ENCODE measurements at regions not wholly inside any gene's neighbourhood (a gene's known extent, or its start where the extent isn't known, plus 50 kb on each side); places are given as distances from the start of the nearest gene placed in this dataset.

- POLR2A ChIA-PET, result no interaction called here
- Histone ChIP-seq H3K36me3 (ENCODE audit: control insufficient read depth in 2 of 2, insufficient read depth in 1 of 2, low read length in 2 of 2) (no peaks in the 10 kb centered on the region), H3K4me3 (ENCODE audit: low read depth, low read length) (no peak overlapping the region), H3K9me3 (ENCODE audit: control insufficient read depth, insufficient read depth, low read depth, low read length) (no peaks in the 10 kb centered on the region), H3K27ac (ENCODE audit: extremely low read depth, low read depth, low read length) (no peak overlapping the region), H3K4me1 (ENCODE audit: control insufficient read depth, insufficient read depth, low read length) (no peaks in the 10 kb centered on the region)
- CTCF ChIA-PET, result no interaction called here
- TF ChIP-seq ZNF707 (tag by site-specific recombination; IDR thresholded peaks at IDR 0.05) (no peak), YY2 (tag by site-specific recombination; IDR thresholded peaks at IDR 0.05) (no peak), ZBTB11 (tag by site-specific recombination; conservative IDR thresholded peaks at IDR 0.05; ENCODE audit: low read depth) (no peak), ZFP69B (tag by site-specific recombination; IDR thresholded peaks at IDR 0.05) (no peak)
Observed at GRCh38 chr5:109573766-109574165, 116.0 kb upstream of the MAN2A1 start.

- H3K4me1 ChIP-seq (ENCODE audit: control insufficient read depth, insufficient read depth, low read length), result no peaks in the 10 kb centered on the region
- H3K4me3 ChIP-seq (ENCODE audit: low read depth, low read length), result no peak overlapping the region
- H3K27ac ChIP-seq (ENCODE audit: extremely low read depth, low read depth, low read length), result no peak overlapping the region
- ChIA-PET POLR2A (no interaction called here), CTCF (no interaction called here)
- H3K36me3 ChIP-seq (ENCODE audit: control insufficient read depth in 2 of 2, insufficient read depth in 1 of 2, low read length in 2 of 2), result no peaks in the 10 kb centered on the region
- TF ChIP-seq ZNF280D (tag by site-specific recombination; IDR thresholded peaks at IDR 0.05), result no peak
- no peak for TF ChIP-seq SP2 (tag by site-specific recombination; IDR thresholded peaks at IDR 0.05)
- no peak for TF ChIP-seq ZNF426 (tag by site-specific recombination; IDR thresholded peaks at IDR 0.05)
- no peak for TF ChIP-seq ZNF580 (tag by site-specific recombination; IDR thresholded peaks at IDR 0.05)
- no peak for TF ChIP-seq ZNF169 (tag by site-specific recombination; IDR thresholded peaks at IDR 0.05)
- no peak for TF ChIP-seq ZNF423 (tag by site-specific recombination; IDR thresholded peaks at IDR 0.05)
- no peak for TF ChIP-seq ZNF658 (tag by site-specific recombination; IDR thresholded peaks at IDR 0.05)
- TF ChIP-seq ZNF239 (tag by site-specific recombination; IDR thresholded peaks at IDR 0.05), result no peak
- no peak for TF ChIP-seq ZNF433 (tag by site-specific recombination; IDR thresholded peaks at IDR 0.05; ENCODE audit: low read depth)
- no peaks in the 10 kb centered on the region for H3K9me3 ChIP-seq (ENCODE audit: control insufficient read depth, insufficient read depth, low read depth, low read length)
Observed at GRCh38 chr5:109573256-109573655, 116.5 kb upstream of the MAN2A1 start.

GRCh38 chr5:109571785-109572184 lies 117.9 kb upstream of the MAN2A1 start:
- no peak for TF ChIP-seq ZNF404 (tag by site-specific recombination; IDR thresholded peaks at IDR 0.05)
- TF ChIP-seq ZNF324 (tag by site-specific recombination; IDR thresholded peaks at IDR 0.05), result no peak
- TF ChIP-seq ZBTB11 (tag by site-specific recombination; conservative IDR thresholded peaks at IDR 0.05; ENCODE audit: low read depth), result no peak
- no peak for TF ChIP-seq ZNF558 (tag by site-specific recombination; IDR thresholded peaks at IDR 0.05)
- no peak for TF ChIP-seq ZNF140 (tag by site-specific recombination; IDR thresholded peaks at IDR 0.05)
- TF ChIP-seq ZNF221 (tag by site-specific recombination; IDR thresholded peaks at IDR 0.05; ENCODE audit: borderline replicate concordance), result no peak
- H3K9me3 ChIP-seq (ENCODE audit: control insufficient read depth, insufficient read depth, low read depth, low read length), result no peaks in the 10 kb centered on the region
- H3K4me1 ChIP-seq (ENCODE audit: control insufficient read depth, insufficient read depth, low read length), result no peaks in the 10 kb centered on the region
- H3K36me3 ChIP-seq (ENCODE audit: control insufficient read depth in 2 of 2, insufficient read depth in 1 of 2, low read length in 2 of 2), result no peaks in the 10 kb centered on the region
- POLR2A ChIA-PET, result no interaction called here
- CTCF ChIA-PET, result no interaction called here
- no peak overlapping the region for H3K4me3 ChIP-seq (ENCODE audit: low read depth, low read length)
- no peak overlapping the region for H3K27ac ChIP-seq (ENCODE audit: extremely low read depth, low read depth, low read length)
